CD8-positive, alpha-beta memory T cell (primary cell): ENCODE measurements at regions not wholly inside any gene's neighbourhood (a gene's known extent, or its start where the extent isn't known, plus 50 kb on each side); places are given as distances from the start of the nearest gene placed in this dataset.

Experiments used
- CTCF ChIA-PET: fragments of 350-600 bp; sonication (Branson Sonifier 250); formaldehyde crosslinking; loops from one replicate; lab custom pipeline; 2021; ENCODE audit warnings: antibody characterized with exemption; lab: Charles Lee
- POLR2A ChIA-PET: fragments of 350-600 bp; sonication (Branson Sonifier 250); formaldehyde crosslinking; loops from one replicate; lab custom pipeline; 2021; ENCODE audit warnings: antibody characterized with exemption; lab: Charles Lee
- DNase-seq, 5 donors: peaks; one replicate each; pipeline versions ENCODE4 v3.0.0 to v3.0.0-alpha.2; 2020 to 2022; ENCODE audit warnings: mixed read lengths in 1 of 5
- H3K27ac ChIP-seq: one replicate; pipeline ENCODE4 v1.7.0; 2013; ENCODE audit warnings: low read depth, mild to moderate bottlenecking, low read length, moderate library complexity
- H3K27me3 ChIP-seq: 2 replicates; pipeline ENCODE4 v1.7.0; 2013; ENCODE audit warnings: low read length, mild to moderate bottlenecking; ENCODE audit not compliant: insufficient read depth, poor library complexity, severe bottlenecking
- H3K36me3 ChIP-seq: 2 replicates; pipeline ENCODE4 v1.7.0; 2013; ENCODE audit warnings: mild to moderate bottlenecking, low read length, moderate library complexity; ENCODE audit not compliant: insufficient read depth
- H3K4me1 ChIP-seq: 2 replicates; pipeline ENCODE4 v1.7.0; 2013; ENCODE audit warnings: mild to moderate bottlenecking, low read length, moderate library complexity; ENCODE audit not compliant: insufficient read depth
- H3K4me3 ChIP-seq: 2 replicates; pipeline ENCODE4 v1.7.0; 2013; ENCODE audit warnings: mild to moderate bottlenecking, low read length
- H3K9me3 ChIP-seq: 2 replicates; pipeline ENCODE4 v1.7.0; 2013; ENCODE audit warnings: mild to moderate bottlenecking, low read length
- H3K27ac Mint-ChIP-seq, 8 donors: one replicate each; pipeline ENCODE4 v1.8.0; 2020 to 2021; ENCODE audit warnings: mixed read lengths in 8 of 8, mild to moderate bottlenecking in 6 of 8, inconsistent platforms in 3 of 8, moderate library complexity in 3 of 8
- H3K27me3 Mint-ChIP-seq, 2 donors: one replicate each; pipeline ENCODE4 v1.8.0; 2020 to 2021; ENCODE audit warnings: mixed read lengths in 2 of 2, mild to moderate bottlenecking in 1 of 2, moderate library complexity in 1 of 2
- H3K36me3 Mint-ChIP-seq, 3 donors: one replicate each; pipeline ENCODE4 v1.8.0; 2020 to 2021; ENCODE audit warnings: mixed read lengths in 3 of 3, inconsistent platforms in 1 of 3, mild to moderate bottlenecking in 1 of 3
- H3K4me1 Mint-ChIP-seq, 3 donors: one replicate each; pipeline ENCODE4 v1.8.0; 2020 to 2021; ENCODE audit warnings: mixed read lengths in 3 of 3, inconsistent platforms in 1 of 3, mild to moderate bottlenecking in 1 of 3
- H3K4me3 Mint-ChIP-seq, 7 donors: one replicate each; pipeline ENCODE4 v1.8.0; 2020 to 2021; ENCODE audit warnings: mixed read lengths in 7 of 7, mild to moderate bottlenecking in 6 of 7, moderate library complexity in 4 of 7, inconsistent platforms in 2 of 7
- H3K9me3 Mint-ChIP-seq, 5 donors: one replicate each; pipeline ENCODE4 v1.8.0; 2020 to 2022; ENCODE audit warnings: mixed read lengths in 5 of 5, mild to moderate bottlenecking in 3 of 5, moderate library complexity in 2 of 5, inconsistent platforms in 1 of 5

DNA sequence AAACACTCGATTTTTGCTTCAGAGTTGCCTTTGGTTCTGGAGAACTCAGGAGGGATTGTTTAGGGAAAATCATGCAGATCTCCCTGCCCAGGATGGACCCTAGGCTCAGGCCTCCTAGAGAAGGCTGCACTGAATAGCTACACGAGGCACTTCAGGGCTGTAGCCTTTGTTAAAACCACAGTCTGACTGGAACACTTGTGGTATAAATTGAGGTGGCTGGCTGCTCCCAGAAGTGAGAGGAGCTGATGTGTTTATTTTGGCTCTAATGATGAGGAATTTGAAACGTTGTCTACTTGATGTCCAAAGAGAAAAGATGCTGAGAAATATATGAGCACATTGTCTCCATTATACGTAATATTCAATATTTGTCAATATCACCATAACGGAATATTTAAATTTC lies 762.1 kb upstream of the ARGLU1 start:
- no peak for DNase-seq
- H3K9me3 ChIP-seq, result no peaks in the 10 kb centered on the region
- Mint-ChIP-seq H3K9me3 (peaks cover 0 to 9% (median 8%) of the 10 kb centered on the region in 5 donors), H3K36me3 (no peaks in the 10 kb centered on the region), H3K4me3 (no peak overlapping the region), H3K27me3 (no peaks in the 10 kb centered on the region), H3K27ac (no peak overlapping the region), H3K4me1 (no peaks in the 10 kb centered on the region)
- H3K4me3 ChIP-seq, result no peak overlapping the region
- no peaks in the 10 kb centered on the region for H3K36me3 ChIP-seq
- ChIA-PET POLR2A (no interaction called here), CTCF (no interaction called here)
- H3K27me3 ChIP-seq, result no peaks in the 10 kb centered on the region
- no peak overlapping the region for H3K27ac ChIP-seq
- H3K4me1 ChIP-seq, result no peaks in the 10 kb centered on the region

GRCh38 chr13:107324416-107325204 lies 756.7 kb upstream of the ARGLU1 start:
- Histone ChIP-seq H3K4me3 (no peak overlapping the region), H3K4me1 (no peaks in the 10 kb centered on the region), H3K36me3 (no peaks in the 10 kb centered on the region), H3K9me3 (no peaks in the 10 kb centered on the region), H3K27ac (no peak overlapping the region), H3K27me3 (no peaks in the 10 kb centered on the region)
- ChIA-PET CTCF (no interaction called here), POLR2A (no interaction called here)
- H3K9me3 Mint-ChIP-seq, result peaks cover 2 to 12% (median 5%) of the 10 kb centered on the region in 5 donors
- no peak overlapping the region for H3K27ac Mint-ChIP-seq
- H3K4me1 Mint-ChIP-seq, result no peaks in the 10 kb centered on the region
- H3K36me3 Mint-ChIP-seq, result no peaks in the 10 kb centered on the region
- no peaks in the 10 kb centered on the region for H3K27me3 Mint-ChIP-seq
- H3K4me3 Mint-ChIP-seq, result no peak overlapping the region
- DNase-seq, result no peak

DNA sequence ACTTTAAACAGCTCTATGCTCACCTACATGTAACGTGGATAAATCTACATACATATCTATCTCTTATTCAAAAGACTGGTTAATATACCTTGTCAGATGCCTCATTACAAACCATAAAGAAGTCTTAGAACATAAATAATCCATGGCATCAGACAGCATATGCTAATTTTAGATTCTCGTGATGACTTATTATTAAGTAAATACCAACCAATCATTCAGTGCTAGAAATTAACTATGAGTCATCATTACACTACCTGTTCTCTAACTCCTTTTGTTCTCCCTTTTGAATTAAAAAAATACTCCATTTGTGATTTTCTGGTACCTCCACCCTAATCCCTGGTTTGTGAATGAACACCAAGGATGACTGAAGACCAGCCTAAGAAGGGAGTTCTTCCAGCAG lies 754.3 kb upstream of the ARGLU1 start:
- H3K9me3 ChIP-seq, result no peaks in the 10 kb centered on the region
- Mint-ChIP-seq H3K27ac (no peak overlapping the region), H3K9me3 (peaks cover 0 to 19% (median 3%) of the 10 kb centered on the region in 5 donors), H3K36me3 (no peaks in the 10 kb centered on the region), H3K4me3 (no peak overlapping the region), H3K4me1 (no peaks in the 10 kb centered on the region), H3K27me3 (no peaks in the 10 kb centered on the region)
- H3K36me3 ChIP-seq, result no peaks in the 10 kb centered on the region
- H3K27me3 ChIP-seq, result no peaks in the 10 kb centered on the region
- no peaks in the 10 kb centered on the region for H3K4me1 ChIP-seq
- ChIA-PET CTCF (no interaction called here), POLR2A (no interaction called here)
- no peak overlapping the region for H3K4me3 ChIP-seq
- H3K27ac ChIP-seq, result no peak overlapping the region
- DNase-seq, result no peak

GRCh38 chr13:107305178-107305577 lies 737.2 kb upstream of the ARGLU1 start:
- H3K27me3 Mint-ChIP-seq, result no peaks in the 10 kb centered on the region
- no peaks in the 10 kb centered on the region for H3K27me3 ChIP-seq
- ChIA-PET CTCF (no interaction called here), POLR2A (no interaction called here)
- H3K36me3 Mint-ChIP-seq, result no peaks in the 10 kb centered on the region
- no peaks in the 10 kb centered on the region for H3K9me3 ChIP-seq
- DNase-seq, result no peak
- no peak overlapping the region for H3K27ac Mint-ChIP-seq
- no peaks in the 10 kb centered on the region for H3K4me1 ChIP-seq
- no peak overlapping the region for H3K27ac ChIP-seq
- peaks cover 0 to 16% (median 2%) of the 10 kb centered on the region in 5 donors for H3K9me3 Mint-ChIP-seq
- no peaks in the 10 kb centered on the region for H3K36me3 ChIP-seq
- H3K4me3 Mint-ChIP-seq, result no peak overlapping the region
- no peaks in the 10 kb centered on the region for H3K4me1 Mint-ChIP-seq
- H3K4me3 ChIP-seq, result no peak overlapping the region

DNA sequence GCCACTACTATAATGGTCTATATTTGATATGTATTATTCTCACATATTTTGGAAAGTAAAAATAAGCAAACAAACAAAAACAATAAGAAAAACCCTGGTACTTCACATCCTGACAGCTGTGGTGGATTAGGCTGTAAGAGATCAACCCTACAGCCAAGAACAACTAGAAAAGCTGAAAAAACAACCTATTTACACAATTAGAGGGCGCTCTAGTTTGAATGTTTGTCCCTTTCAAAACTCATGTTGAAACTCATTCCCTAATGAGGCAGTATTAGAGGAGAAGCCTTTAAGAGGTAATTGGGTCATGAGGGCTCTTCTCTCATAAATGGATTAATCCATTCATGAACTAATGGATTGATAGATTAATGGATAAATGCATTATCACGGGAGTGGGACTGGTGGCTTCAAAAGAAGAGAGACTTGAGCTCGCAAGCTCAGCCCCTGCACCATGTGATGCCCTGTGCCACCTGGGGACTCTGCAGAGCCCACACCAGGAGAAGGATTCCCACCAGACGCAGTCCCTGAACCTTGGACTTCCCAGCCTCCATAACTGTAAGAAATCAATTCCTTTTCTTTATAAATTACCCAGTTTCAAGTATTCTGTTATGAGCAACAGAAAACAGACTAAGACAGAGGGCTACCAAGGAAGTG lies 733.9 kb upstream of the ARGLU1 start:
- Histone ChIP-seq H3K36me3 (no peaks in the 10 kb centered on the region), H3K4me3 (no peak overlapping the region), H3K27ac (no peak overlapping the region), H3K27me3 (no peaks in the 10 kb centered on the region), H3K9me3 (no peaks in the 10 kb centered on the region), H3K4me1 (no peaks in the 10 kb centered on the region)
- peaks cover 0 to 15% (median 4%) of the 10 kb centered on the region in 5 donors for H3K9me3 Mint-ChIP-seq
- no peaks in the 10 kb centered on the region for H3K27me3 Mint-ChIP-seq
- H3K4me3 Mint-ChIP-seq, result no peak overlapping the region
- ChIA-PET POLR2A (no interaction called here), CTCF (no interaction called here)
- no peak for DNase-seq
- H3K4me1 Mint-ChIP-seq, result no peaks in the 10 kb centered on the region
- H3K27ac Mint-ChIP-seq, result no peak overlapping the region
- no peaks in the 10 kb centered on the region for H3K36me3 Mint-ChIP-seq

DNA sequence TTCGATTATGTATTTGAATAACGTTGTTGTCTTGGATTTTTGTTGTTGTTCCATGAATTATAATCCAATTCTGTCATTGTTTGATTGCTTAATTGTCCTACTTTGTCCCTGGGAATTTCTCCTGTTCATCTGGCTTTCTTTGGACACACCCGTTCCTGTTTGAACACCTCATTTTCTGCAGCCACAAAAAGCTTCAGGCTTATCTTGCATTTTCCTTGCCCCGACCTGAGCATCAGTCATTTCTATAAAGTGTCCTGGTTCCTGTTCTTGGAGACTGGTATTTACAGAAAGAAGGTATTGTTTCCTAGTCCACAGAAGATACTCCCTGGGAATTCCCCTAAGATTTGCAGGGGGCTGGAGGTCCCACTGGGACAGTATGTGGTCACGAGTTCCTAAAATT lies 731.8 kb upstream of the ARGLU1 start:
- peaks cover 0 to 15% (median 4%) of the 10 kb centered on the region in 5 donors for H3K9me3 Mint-ChIP-seq
- DNase-seq, result no peak
- H3K27ac ChIP-seq, result no peak overlapping the region
- H3K4me3 ChIP-seq, result no peak overlapping the region
- POLR2A ChIA-PET, result no interaction called here
- no peak overlapping the region for H3K4me3 Mint-ChIP-seq
- H3K36me3 ChIP-seq, result no peaks in the 10 kb centered on the region
- H3K9me3 ChIP-seq, result no peaks in the 10 kb centered on the region
- H3K27me3 ChIP-seq, result no peaks in the 10 kb centered on the region
- H3K4me1 Mint-ChIP-seq, result no peaks in the 10 kb centered on the region
- no peaks in the 10 kb centered on the region for H3K4me1 ChIP-seq
- H3K27ac Mint-ChIP-seq, result no peak overlapping the region
- H3K27me3 Mint-ChIP-seq, result no peaks in the 10 kb centered on the region
- H3K36me3 Mint-ChIP-seq, result no peaks in the 10 kb centered on the region
- CTCF ChIA-PET, result no interaction called here

DNA sequence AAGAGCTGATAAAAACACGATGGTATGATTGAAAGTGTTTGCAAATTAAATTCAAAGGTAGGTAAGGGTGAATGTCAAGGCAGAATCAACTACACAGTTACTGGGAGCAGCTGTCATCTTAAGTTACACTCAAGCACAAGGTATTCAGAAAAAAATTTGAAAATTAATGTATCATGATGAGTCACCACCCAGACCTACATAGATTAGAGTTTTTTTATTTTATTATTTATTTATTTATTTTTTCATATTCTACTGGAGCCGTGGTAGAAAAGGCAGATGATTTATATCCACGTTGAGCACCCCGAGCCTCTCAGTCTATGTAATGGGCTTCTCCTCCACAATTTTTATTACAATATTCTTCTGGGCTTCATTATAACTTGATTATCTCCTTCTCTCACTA lies 728.9 kb upstream of the ARGLU1 start:
- Histone ChIP-seq H3K9me3 (no peaks in the 10 kb centered on the region), H3K36me3 (no peaks in the 10 kb centered on the region), H3K27ac (no peak overlapping the region), H3K4me3 (no peak overlapping the region), H3K4me1 (no peaks in the 10 kb centered on the region), H3K27me3 (no peaks in the 10 kb centered on the region)
- Mint-ChIP-seq H3K27me3 (no peaks in the 10 kb centered on the region), H3K27ac (no peak overlapping the region), H3K9me3 (peaks cover 2 to 14% (median 4%) of the 10 kb centered on the region in 5 donors), H3K36me3 (no peaks in the 10 kb centered on the region), H3K4me1 (no peaks in the 10 kb centered on the region), H3K4me3 (no peak overlapping the region)
- POLR2A ChIA-PET, result no interaction called here
- CTCF ChIA-PET, result no interaction called here
- DNase-seq, result no peak

GRCh38 chr13:107295416-107296140 lies 727.6 kb upstream of the ARGLU1 start:
- no peaks in the 10 kb centered on the region for H3K36me3 Mint-ChIP-seq
- Histone ChIP-seq H3K36me3 (no peaks in the 10 kb centered on the region), H3K27me3 (no peaks in the 10 kb centered on the region), H3K4me1 (no peaks in the 10 kb centered on the region), H3K9me3 (no peaks in the 10 kb centered on the region), H3K4me3 (no peak overlapping the region), H3K27ac (no peak overlapping the region)
- no peak overlapping the region for H3K4me3 Mint-ChIP-seq
- H3K9me3 Mint-ChIP-seq, result peaks cover 2 to 16% (median 4%) of the 10 kb centered on the region in 5 donors
- no peaks in the 10 kb centered on the region for H3K27me3 Mint-ChIP-seq
- no peak for DNase-seq
- ChIA-PET POLR2A (no interaction called here), CTCF (no interaction called here)
- no peak overlapping the region for H3K27ac Mint-ChIP-seq
- no peaks in the 10 kb centered on the region for H3K4me1 Mint-ChIP-seq
